H1 (cell line): ENCODE measurements at regions not wholly inside any gene's neighbourhood (a gene's known extent, or its start where the extent isn't known, plus 50 kb on each side); places are given as distances from the start of the nearest gene placed in this dataset.

Experiments
- ATF2 ChIP-seq: IDR thresholded peaks from 2 replicates; pipeline ENCODE4 v1.6.1; 2012; ENCODE audit warnings: low read length, inconsistent platforms
- CHD7 ChIP-seq: fragments of 300-600 bp; sonication (generic); IDR thresholded peaks from 2 replicates; pipeline ENCODE4 v1.7.1; 2012; ENCODE audit warnings: low read length, moderate library complexity, mild to moderate bottlenecking, inconsistent platforms; ENCODE audit not compliant: insufficient replicate concordance
- GABPA ChIP-seq: IDR thresholded peaks from 2 replicates; pipeline ENCODE4 v1.6.1; 2011; ENCODE audit warnings: mild to moderate bottlenecking, low read length, moderate library complexity, borderline replicate concordance; ENCODE audit not compliant: insufficient read depth
- KDM5A ChIP-seq: fragments of 200-600 bp; IDR thresholded peaks from 2 replicates; pipeline ENCODE4 v1.7.1; 2012; ENCODE audit warnings: mild to moderate bottlenecking, low read length, inconsistent platforms, mixed read lengths
- MAFK ChIP-seq: IDR thresholded peaks from 2 replicates; pipeline ENCODE4 v1.6.1; 2012; ENCODE audit warnings: low read depth, mild to moderate bottlenecking, improper control_type of control experiment, low read length
- SP4 ChIP-seq: IDR thresholded peaks from 2 replicates; pipeline ENCODE4 v1.6.1; 2012; ENCODE audit warnings: low read length, inconsistent platforms

GRCh38 chr11:115075356-115075755 lies 397.0 kb downstream of the NXPE2 start (continued):
- TF ChIP-seq ATF2 (no peak), CHD7 (no peak), KDM5A (no peak), MAFK (no peak), SP4 (no peak), GABPA (no peak)
